A549 (cell line): ENCODE measurements at regions not wholly inside any gene's neighbourhood (a gene's known extent, or its start where the extent isn't known, plus 50 kb on each side); places are given as distances from the start of the nearest gene placed in this dataset.

ENCODE experiments used
- ATAC-seq, 2 experiments: fragments of 200-7000 bp in 1 of 2; fragments of >200 bp in 1 of 2; cut with Nextera tagmentation in 1 of 2; cut with Tn5 transposase in 1 of 2; 3 replicates each; pipeline versions ENCODE4 v1.8.0 to v1.9.1; 2018 to 2020; ENCODE audit warnings: mild to moderate bottlenecking in 1 of 2, moderate library complexity in 1 of 2
- CTCF ChIA-PET: fragments of 300-600 bp; sonication (Branson Sonifier 250); formaldehyde crosslinking; extraction: SDS; loops from one replicate; lab custom pipeline; 2021; ENCODE audit warnings: antibody characterized with exemption, inconsistent platforms; lab: Yijun Ruan, JAX
- POLR2A ChIA-PET: fragments of 350-600 bp; formaldehyde crosslinking; extraction: SDS; loops from one replicate; lab custom pipeline; 2021; ENCODE audit warnings: antibody characterized with exemption, inconsistent platforms; lab: Yijun Ruan, JAX
- DNase-seq, 2 experiments: peaks; one replicate each; pipeline versions ENCODE4 v3.0.0 to v3.0.0-alpha.2; 2011 to 2016; ENCODE audit warnings: low read depth in 1 of 2, low spot score in 1 of 2
- FAIRE-seq: peaks from 2 replicates; lab custom pipeline; 2011; peaks lifted over from hg19 to GRCh38; lab: Jason Lieb, UNC
- H3K27ac ChIP-seq, 2 experiments: fragments of >200 bp; sonication (Bioruptor Twin); formaldehyde crosslinking; 3 replicates each; pipeline ENCODE4 v1.5.1; 2016 to 2017
- H3K4me1 ChIP-seq: fragments of >200 bp; sonication (Bioruptor Twin); formaldehyde crosslinking; 3 replicates; pipeline ENCODE4 v1.6.1; 2016
- H3K4me2 ChIP-seq: fragments of >200 bp; sonication (Bioruptor Twin); formaldehyde crosslinking; 3 replicates; pipeline ENCODE4 v1.6.1; 2016
- H3K4me3 ChIP-seq: fragments of >200 bp; sonication (Bioruptor Twin); formaldehyde crosslinking; 3 replicates; pipeline ENCODE4 v1.5.1; 2016
- H3K9me3 ChIP-seq: fragments of >200 bp; sonication (Bioruptor Twin); formaldehyde crosslinking; 3 replicates; pipeline ENCODE4 v1.6.1; 2016
- ATOH8 ChIP-seq: fragments of 250-450 bp; sonication (Bioruptor Pico); IDR thresholded peaks from 2 replicates; pipeline ENCODE4 v1.5.0; 2020; ENCODE audit warnings: low read depth, mild to moderate bottlenecking, moderate library complexity
- BHLHE40 ChIP-seq: IDR thresholded peaks from 2 replicates; pipeline ENCODE4 v1.6.1; 2012; ENCODE audit warnings: low read depth, low read length, inconsistent platforms
- CHD2 ChIP-seq: fragments of 150-350 bp; IDR thresholded peaks from 2 replicates; pipeline ENCODE4 v1.6.1; 2014; ENCODE audit warnings: low read length; ENCODE audit not compliant: partially characterized antibody
- FOXS1 ChIP-seq: fragments of 250-450 bp; sonication (Bioruptor Pico); IDR thresholded peaks from 2 replicates; pipeline ENCODE4 v1.5.0; 2020; ENCODE audit warnings: mild to moderate bottlenecking, moderate library complexity
- GATA3 ChIP-seq: IDR thresholded peaks from 2 replicates; pipeline ENCODE4 v1.6.1; 2012; ENCODE audit warnings: borderline replicate concordance
- HEYL ChIP-seq: fragments of 250-450 bp; sonication (Bioruptor Pico); IDR thresholded peaks from 2 replicates; pipeline ENCODE4 v1.8.0; 2021; ENCODE audit warnings: mild to moderate bottlenecking, moderate library complexity
- HOXA7 ChIP-seq: fragments of 250-450 bp; sonication (Bioruptor Pico); IDR thresholded peaks from 2 replicates; pipeline ENCODE4 v1.5.0; 2020; ENCODE audit warnings: mild to moderate bottlenecking, moderate library complexity
- JUN ChIP-seq, 2 experiments: fragments of >200 bp; sonication (Bioruptor Twin); formaldehyde crosslinking; IDR thresholded peaks; 2 replicates in 1 of 2; 3 replicates in 1 of 2; pipeline ENCODE4 v1.6.1; 2016 to 2017
- JUNB ChIP-seq: fragments of >200 bp; sonication (Bioruptor Twin); formaldehyde crosslinking; IDR thresholded peaks from 2 replicates; pipeline ENCODE4 v1.6.1; 2016
- KDM5A ChIP-seq: fragments of 200-600 bp; sonication (generic); IDR thresholded peaks from 2 replicates; pipeline ENCODE4 v1.6.1; 2016; ENCODE audit warnings: antibody characterized with exemption, mild to moderate bottlenecking
- MAZ ChIP-seq: fragments of 150-350 bp; IDR thresholded peaks from 2 replicates; pipeline ENCODE4 v1.6.1; 2014; ENCODE audit warnings: antibody characterized with exemption, low read depth, low read length, borderline replicate concordance
- MYC ChIP-seq: IDR thresholded peaks from 2 replicates; pipeline ENCODE4 v1.6.1; 2012; ENCODE audit warnings: mild to moderate bottlenecking, inconsistent platforms, low read length, improper control_type of control experiment, borderline replicate concordance
- PHF8 ChIP-seq: fragments of 200-600 bp; sonication (generic); IDR thresholded peaks from 2 replicates; pipeline ENCODE4 v1.6.1; 2016; ENCODE audit warnings: low read depth, mild to moderate bottlenecking, antibody characterized with exemption, moderate library complexity, borderline replicate concordance
- POLR2A ChIP-seq: IDR thresholded peaks from 2 replicates; pipeline ENCODE4 v1.6.1; 2012; ENCODE audit warnings: mild to moderate bottlenecking, low read length
- RARB ChIP-seq: fragments of 250-450 bp; sonication (Bioruptor Pico); IDR thresholded peaks from 2 replicates; pipeline ENCODE4 v1.8.0; 2021; ENCODE audit warnings: mild to moderate bottlenecking, moderate library complexity
- RNF2 ChIP-seq: fragments of 200-600 bp; sonication (generic); IDR thresholded peaks from 2 replicates; pipeline ENCODE4 v1.6.1; 2016; ENCODE audit warnings: low read depth, mild to moderate bottlenecking, antibody characterized with exemption, moderate library complexity, borderline replicate concordance
- SMC3 ChIP-seq: fragments of >200 bp; sonication (Bioruptor Twin); formaldehyde crosslinking; IDR thresholded peaks from 3 replicates; pipeline ENCODE4 v1.6.1; 2018; ENCODE audit warnings: inconsistent platforms
- ZSCAN20 ChIP-seq: fragments of 250-450 bp; sonication (Bioruptor Pico); IDR thresholded peaks from 2 replicates; pipeline ENCODE4 v1.8.0; 2022; ENCODE audit warnings: mild to moderate bottlenecking, moderate library complexity
- WGBS: methylation state at CpG from one replicate; pipeline ENCODE4 v1.1.6; 2017; ENCODE audit errors: missing lambda C conversion rate; 5-methylcytosine and 5-hydroxymethylcytosine counted together
- TF ChIP-seq, protein P1 (sequence below): fragments of >200 bp; sonication (Bioruptor Twin); formaldehyde crosslinking; IDR thresholded peaks from 2 replicates; pipeline ENCODE4 v1.6.1; 2016

DNA sequence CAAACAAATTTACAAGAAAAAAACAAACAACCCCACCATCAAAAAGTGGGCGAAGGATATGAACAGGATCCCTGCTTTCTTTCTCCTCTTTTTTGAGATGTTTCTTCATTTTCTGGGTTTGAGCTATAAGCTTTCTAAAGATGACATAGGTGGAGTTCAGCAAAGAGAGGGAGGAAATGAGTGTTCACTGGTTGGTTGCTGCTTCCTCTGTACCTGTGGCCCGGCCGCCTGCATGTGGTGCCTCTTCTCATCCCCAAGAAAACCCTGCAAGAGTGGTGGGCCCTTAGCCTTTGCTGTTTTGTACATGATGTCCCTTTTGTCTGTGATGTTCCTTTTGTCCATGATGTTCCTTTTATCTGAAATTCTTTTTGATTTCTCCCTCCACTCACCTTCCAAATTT lies 178.4 kb upstream of the SERP2 start:
- ATAC-seq (no peak), FAIRE-seq (no peak), DNase-seq (no peak)
- no peak for TF ChIP-seq BHLHE40
- TF ChIP-seq MAZ: no peak
- no peak for TF ChIP-seq RNF2
- no peak for TF ChIP-seq FOXS1 (CRISPR knock-in tag)
- TF ChIP-seq HEYL (CRISPR knock-in tag): no peak
- TF ChIP-seq GATA3: no peak
- TF ChIP-seq JUNB: no peak
- no peak for TF ChIP-seq KDM5A
- no peak for TF ChIP-seq SMC3
- no peak for TF ChIP-seq PHF8
- TF ChIP-seq ZSCAN20 (CRISPR knock-in tag): no peak
- 96% methylated on average over 3 of the region's 3 CpGs for WGBS
- H3K27ac ChIP-seq: no peak overlapping the region
- H3K4me3 ChIP-seq: no peak overlapping the region
- ChIA-PET CTCF (no interaction called here), POLR2A (interaction anchor here (1.1 kb wide), 1 partner anchor 242 kb away, joined by 3 read pairs; no protein-coding TSS in a partner anchor)
- no peak overlapping the region for H3K4me2 ChIP-seq
- H3K9me3 ChIP-seq: no peaks in the 10 kb centered on the region
- peaks cover 34% of the 10 kb centered on the region for H3K4me1 ChIP-seq

- TF ChIP-seq RARB (CRISPR knock-in tag) (no peak), BHLHE40 (no peak), JUN (IDR thresholded peaks at IDR 0.05) (no peak), FOXS1 (CRISPR knock-in tag) (no peak), CHD2 (no peak), HOXA7 (no peak), RNF2 (no peak), HEYL (CRISPR knock-in tag) (no peak), ATOH8 (no peak), PHF8 (no peak), POLR2A (no peak), MYC (no peak)
- TF ChIP-seq, protein P1, sequence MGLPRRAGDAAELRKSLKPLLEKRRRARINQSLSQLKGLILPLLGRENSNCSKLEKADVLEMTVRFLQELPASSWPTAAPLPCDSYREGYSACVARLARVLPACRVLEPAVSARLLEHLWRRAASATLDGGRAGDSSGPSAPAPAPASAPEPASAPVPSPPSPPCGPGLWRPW: no peak
- TF ChIP-seq, all 56 proteins: peak for 0
- H3K4me1 ChIP-seq: peaks cover 34% of the 10 kb centered on the region
- POLR2A ChIA-PET: interaction anchor here (1.1 kb wide), 1 partner anchor 241 kb away, joined by 3 read pairs; no protein-coding TSS in a partner anchor
- H3K27ac ChIP-seq: peak overlapping the region in 1 of 2 experiments; percentile 69; a peak in 1 of 6 replicates
- FAIRE-seq: no peak
- no peak overlapping the region for H3K4me3 ChIP-seq
- no peaks in the 10 kb centered on the region for H3K9me3 ChIP-seq
- ATAC-seq: no peak
- CTCF ChIA-PET: no interaction called here
- no peak overlapping the region for H3K4me2 ChIP-seq
- DNase-seq: no peak
- WGBS: 92% methylated on average over 1 of the region's 1 CpG
These were observed 177.3 kb upstream of the SERP2 start for GRCh38 chr13:44196196-44196751.

GRCh38 chr13:44197791-44198770 lies 175.5 kb upstream of the SERP2 start:
- peak overlapping the region; percentile 30; the same call in 2 of the 3 replicates for H3K4me2 ChIP-seq
- no peak for TF ChIP-seq GATA3
- TF ChIP-seq ZSCAN20 (CRISPR knock-in tag): no peak
- TF ChIP-seq, all 56 proteins: peak for 0
- no peak overlapping the region for H3K4me3 ChIP-seq
- no peaks in the 10 kb centered on the region for H3K9me3 ChIP-seq
- no peak for DNase-seq
- no peak for ATAC-seq
- ChIA-PET CTCF (interaction anchor here (0.9 to 1.0 kb wide), 2 partner anchors 88 to 105 kb away, joined by 3 read pairs; no protein-coding TSS in a partner anchor), POLR2A (interaction anchor here (1.2 kb wide), 1 partner anchor 237 kb away, joined by 4 read pairs; no protein-coding TSS in a partner anchor)
- no CpG with 5 or more reads among the region's 1 CpG for WGBS
- peaks cover 29% of the 10 kb centered on the region for H3K4me1 ChIP-seq
- H3K27ac ChIP-seq: peak overlapping the region in 1 of 2 experiments; percentile 69; a peak in 4 of 6 replicates
- FAIRE-seq: no peak
